ENCODE measurements at regions not wholly inside any gene's neighbourhood (a gene's known extent, or its start where the extent isn't known, plus 50 kb on each side); places are given as distances from the start of the nearest gene placed in this dataset.

DNA sequence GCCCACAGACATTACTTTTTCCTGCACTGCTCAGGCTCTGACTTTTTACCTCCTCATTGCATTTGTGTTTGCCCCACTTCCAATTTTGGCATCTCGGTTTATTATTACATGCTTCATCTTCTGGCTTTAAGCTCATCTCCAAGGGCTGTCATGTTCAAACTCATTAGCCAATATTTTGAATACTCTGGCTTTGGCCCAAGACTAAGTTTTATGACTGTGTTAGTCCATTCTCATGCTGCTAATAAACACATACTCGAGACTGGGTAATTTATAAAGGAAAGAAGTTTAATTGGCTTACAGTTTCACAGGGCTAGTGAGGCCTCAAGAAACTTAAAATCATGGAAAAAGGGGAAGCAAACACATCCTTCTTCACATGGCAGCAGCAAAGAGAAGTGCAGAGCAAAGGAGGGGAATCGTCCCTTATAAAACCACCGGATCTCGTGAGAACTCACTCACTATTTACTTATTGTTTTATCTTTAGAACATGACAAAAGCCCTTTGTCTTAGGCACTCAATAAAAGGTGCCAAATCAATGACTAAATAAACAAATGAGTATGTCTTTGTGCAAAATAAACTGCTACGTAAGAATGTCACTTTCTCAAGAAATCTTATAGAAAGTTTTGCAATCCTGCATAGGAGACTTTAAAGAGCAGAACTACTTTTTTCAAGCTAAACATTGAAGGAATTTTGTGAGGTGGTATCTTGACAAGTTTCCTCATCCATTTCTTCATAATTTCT lies 233.4 kb upstream of the SPRY2 start:
- TF ChIP-seq NFRKB (IDR thresholded peaks at IDR 0.05) (no peak), LEF1 (IDR thresholded peaks at IDR 0.05; ENCODE audit: borderline replicate concordance) (no peak), FOXA1 (IDR thresholded peaks at IDR 0.05) (no peak), CTBP1 (IDR thresholded peaks at IDR 0.05; ENCODE audit: borderline replicate concordance) (no peak), BHLHE40 (IDR thresholded peaks at IDR 0.05; ENCODE audit: borderline replicate concordance) (no peak), ELF4 (IDR thresholded peaks at IDR 0.05) (no peak), FOXM1 (IDR thresholded peaks at IDR 0.05; ENCODE audit: borderline replicate concordance) (no peak), ZNF384 (IDR thresholded peaks at IDR 0.05) (no peak)
- TF ChIP-seq, protein P1, sequence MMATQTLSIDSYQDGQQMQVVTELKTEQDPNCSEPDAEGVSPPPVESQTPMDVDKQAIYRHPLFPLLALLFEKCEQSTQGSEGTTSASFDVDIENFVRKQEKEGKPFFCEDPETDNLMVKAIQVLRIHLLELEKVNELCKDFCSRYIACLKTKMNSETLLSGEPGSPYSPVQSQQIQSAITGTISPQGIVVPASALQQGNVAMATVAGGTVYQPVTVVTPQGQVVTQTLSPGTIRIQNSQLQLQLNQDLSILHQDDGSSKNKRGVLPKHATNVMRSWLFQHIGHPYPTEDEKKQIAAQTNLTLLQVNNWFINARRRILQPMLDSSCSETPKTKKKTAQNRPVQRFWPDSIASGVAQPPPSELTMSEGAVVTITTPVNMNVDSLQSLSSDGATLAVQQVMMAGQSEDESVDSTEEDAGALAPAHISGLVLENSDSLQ (IDR thresholded peaks at IDR 0.05): no peak
